IMR-90 (cell line): ENCODE measurements at regions not wholly inside any gene's neighbourhood (a gene's known extent, or its start where the extent isn't known, plus 50 kb on each side); places are given as distances from the start of the nearest gene placed in this dataset.

Experiments used
- ATAC-seq: fragments of 200-7000 bp; cut with Tn5 transposase; 2 replicates; pipeline ENCODE4 v1.9.1; 2020; ENCODE audit warnings: low read depth, mild to moderate bottlenecking, moderate library complexity
- BruUV-seq: library from RNA; stranded (reverse); fragments of 400-500 nt; replicated peaks from 2 replicates; lab custom pipeline; 2021; lab: Mats Ljungman, UMichigan
- CTCF ChIA-PET: fragments of 300-600 bp; formaldehyde crosslinking; extraction: SDS; loops from one replicate; lab custom pipeline; 2021; ENCODE audit warnings: antibody characterized with exemption; lab: Yijun Ruan, JAX
- POLR2A ChIA-PET: fragments of 300-600 bp; sonication (Branson Sonifier 250); formaldehyde crosslinking; loops from one replicate; lab custom pipeline; 2022; ENCODE audit warnings: antibody characterized with exemption; ENCODE audit not compliant: unreplicated experiment; lab: Charles Lee
- DNase-seq: peaks from one replicate; pipeline ENCODE4 v3.0.0; 2013
- H2AFZ ChIP-seq: replicated peaks from 2 replicates; pipeline ENCODE3; 2013; ENCODE audit warnings: low read length, mild to moderate bottlenecking; ENCODE audit not compliant: poor library complexity
- H2AK5ac ChIP-seq: 2 replicates; pipeline ENCODE4 v1.6.1; 2013; ENCODE audit warnings: low read depth, low read length, inconsistent platforms
- H2AK9ac ChIP-seq: replicated peaks from 2 replicates; pipeline ENCODE3; 2013; ENCODE audit warnings: mild to moderate bottlenecking, low read depth, low read length, moderate library complexity; ENCODE audit not compliant: poor library complexity
- H2BK120ac ChIP-seq: 2 replicates; pipeline ENCODE4 v1.6.1; 2013; ENCODE audit warnings: low read depth, low read length, inconsistent platforms
- H2BK15ac ChIP-seq: 3 replicates; pipeline ENCODE4 v1.6.1; 2013; ENCODE audit warnings: low read depth, low read length, inconsistent platforms
- H2BK20ac ChIP-seq: 2 replicates; pipeline ENCODE4 v1.6.1; 2013; ENCODE audit warnings: low read depth, mild to moderate bottlenecking, inconsistent platforms, low read length, moderate library complexity
- H2BK5ac ChIP-seq: 2 replicates; pipeline ENCODE4 v1.6.1; 2013; ENCODE audit warnings: mild to moderate bottlenecking, low read depth, low read length, inconsistent platforms; ENCODE audit not compliant: poor library complexity, severe bottlenecking
- H3K14ac ChIP-seq: replicated peaks from 2 replicates; pipeline ENCODE4 v1.6.1; 2013; ENCODE audit warnings: low read depth, low read length, inconsistent platforms
- H3K18ac ChIP-seq: 2 replicates; pipeline ENCODE4 v1.6.1; 2013; ENCODE audit warnings: low read depth, low read length, control low read depth
- H3K23ac ChIP-seq: 2 replicates; pipeline ENCODE4 v1.6.1; 2013; ENCODE audit warnings: low read depth, low read length, inconsistent platforms
- H3K27ac ChIP-seq: 2 replicates; pipeline ENCODE4 v1.5.1; 2013; ENCODE audit warnings: mild to moderate bottlenecking, control low read depth, low read length; ENCODE audit not compliant: insufficient read depth
- H3K27me3 ChIP-seq: 2 replicates; pipeline ENCODE4 v1.6.1; 2013; ENCODE audit warnings: low read length; ENCODE audit not compliant: control insufficient read depth, insufficient read depth
- H3K36me3 ChIP-seq: 2 replicates; pipeline ENCODE4 v1.6.1; 2013; ENCODE audit warnings: low read length, mixed read lengths; ENCODE audit not compliant: control insufficient read depth, insufficient read depth
- H3K4ac ChIP-seq: 2 replicates; pipeline ENCODE4 v1.6.1; 2013; ENCODE audit warnings: low read depth, low read length, inconsistent platforms
- H3K4me1 ChIP-seq: 2 replicates; pipeline ENCODE4 v1.6.1; 2013; ENCODE audit warnings: low read length, mixed read lengths; ENCODE audit not compliant: control insufficient read depth, insufficient read depth
- H3K4me2 ChIP-seq: 2 replicates; pipeline ENCODE4 v1.6.1; 2013; ENCODE audit warnings: low read depth, mild to moderate bottlenecking, control low read depth, low read length, moderate library complexity
- H3K4me3 ChIP-seq: 2 replicates; pipeline ENCODE4 v1.5.1; 2013; ENCODE audit warnings: low read depth, mild to moderate bottlenecking, control low read depth, low read length, moderate library complexity; ENCODE audit not compliant: insufficient read depth
- H3K56ac ChIP-seq: 2 replicates; pipeline ENCODE4 v1.6.1; 2013; ENCODE audit warnings: low read length, inconsistent platforms; ENCODE audit not compliant: insufficient read depth; ENCODE audit errors: extremely low read depth
- H3K79me1 ChIP-seq, 2 experiments: 2 replicates each; pipeline ENCODE4 v1.6.1; 2013; ENCODE audit warnings: low read length in 2 of 2, inconsistent platforms in 1 of 2, low read depth in 1 of 2
- H3K9ac ChIP-seq: 2 replicates; pipeline ENCODE4 v1.6.1; 2013; ENCODE audit warnings: low read depth, low read length, control low read depth
- H3K9me1 ChIP-seq: 2 replicates; pipeline ENCODE4 v1.6.1; 2013; ENCODE audit warnings: low read length, inconsistent platforms; ENCODE audit not compliant: insufficient read depth
- H3K9me3 ChIP-seq: 2 replicates; pipeline ENCODE4 v1.6.1; 2013; ENCODE audit warnings: low read length; ENCODE audit not compliant: control insufficient read depth, insufficient read depth
- H4K20me1 ChIP-seq: 2 replicates; pipeline ENCODE4 v1.6.1; 2013; ENCODE audit warnings: low read length, inconsistent platforms; ENCODE audit not compliant: insufficient read depth
- H4K5ac ChIP-seq: 2 replicates; pipeline ENCODE4 v1.6.1; 2013; ENCODE audit warnings: mild to moderate bottlenecking, low read depth, low read length, control low read depth
- H4K8ac ChIP-seq, 2 experiments: 2 replicates each; pipeline ENCODE4 v1.6.1; 2013; ENCODE audit warnings: low read depth in 2 of 2, low read length in 2 of 2, control low read depth in 1 of 2, inconsistent platforms in 1 of 2
- H4K91ac ChIP-seq: 2 replicates; pipeline ENCODE4 v1.6.1; 2013; ENCODE audit warnings: low read depth, low read length, inconsistent platforms; ENCODE audit not compliant: insufficient read depth
- BHLHE40 ChIP-seq: fragments of 150-350 bp; IDR thresholded peaks from 2 replicates; pipeline ENCODE4 v1.6.1; 2016; ENCODE audit warnings: mild to moderate bottlenecking, low read depth, low read length
- CEBPB ChIP-seq: IDR thresholded peaks from 2 replicates; pipeline ENCODE4 v1.6.1; 2012; ENCODE audit warnings: low read depth, low read length, improper control_type of control experiment
- CHD1 ChIP-seq: IDR thresholded peaks from 2 replicates; pipeline ENCODE4 v1.6.1; 2012; ENCODE audit warnings: low read depth, low read length, improper control_type of control experiment
- CTCF ChIP-seq: conservative IDR thresholded peaks from 2 replicates; pipeline ENCODE4 v1.5.1; 2012; ENCODE audit warnings: mild to moderate bottlenecking, low read depth, low read length, improper control_type of control experiment
- ELK1 ChIP-seq: fragments of 150-350 bp; IDR thresholded peaks from 2 replicates; pipeline ENCODE4 v1.6.1; 2016; ENCODE audit warnings: low read depth, mild to moderate bottlenecking, low read length, moderate library complexity, borderline replicate concordance
- FOS ChIP-seq: fragments of 150-350 bp; IDR thresholded peaks from 2 replicates; pipeline ENCODE4 v1.6.1; 2016; ENCODE audit warnings: low read depth, low read length
- MAFK ChIP-seq: IDR thresholded peaks from 2 replicates; pipeline ENCODE4 v1.6.1; 2012; ENCODE audit warnings: low read depth, low read length, improper control_type of control experiment
- MAZ ChIP-seq: IDR thresholded peaks from 2 replicates; pipeline ENCODE4 v1.6.1; 2012; ENCODE audit warnings: low read depth, mild to moderate bottlenecking, low read length, improper control_type of control experiment, moderate library complexity, borderline replicate concordance
- MXI1 ChIP-seq: IDR thresholded peaks from 2 replicates; pipeline ENCODE4 v1.6.1; 2012; ENCODE audit warnings: low read depth, mild to moderate bottlenecking, low read length, moderate library complexity, borderline replicate concordance
- NFE2L2 ChIP-seq: fragments of 150-350 bp; IDR thresholded peaks from 2 replicates; pipeline ENCODE4 v1.6.1; 2016; ENCODE audit warnings: low read depth, mild to moderate bottlenecking, low read length
- POLR2A ChIP-seq: IDR thresholded peaks from 2 replicates; pipeline ENCODE4 v1.6.1; 2012; ENCODE audit warnings: mild to moderate bottlenecking, low read depth, low read length
- RAD21 ChIP-seq: IDR thresholded peaks from 2 replicates; pipeline ENCODE4 v1.6.1; 2012; ENCODE audit warnings: low read length, improper control_type of control experiment
- RCOR1 ChIP-seq: IDR thresholded peaks from 2 replicates; pipeline ENCODE4 v1.6.1; 2012; ENCODE audit warnings: mild to moderate bottlenecking, low read length, improper control_type of control experiment; ENCODE audit not compliant: insufficient replicate concordance
- RFX5 ChIP-seq: IDR thresholded peaks from 2 replicates; pipeline ENCODE4 v1.8.0; 2012; ENCODE audit warnings: low read depth, mild to moderate bottlenecking, low read length, moderate library complexity
- SMC3 ChIP-seq: fragments of 150-350 bp; IDR thresholded peaks from 2 replicates; pipeline ENCODE4 v1.6.1; 2016; ENCODE audit warnings: low read depth, mild to moderate bottlenecking, antibody characterized with exemption, low read length, moderate library complexity
- USF2 ChIP-seq: fragments of 150-350 bp; IDR thresholded peaks from 2 replicates; pipeline ENCODE4 v1.6.1; 2017; ENCODE audit warnings: mild to moderate bottlenecking, antibody characterized with exemption, low read length, low read depth
- WGBS, 2 experiments: methylation state at CpG; one replicate each; pipeline versions ENCODE4 v1.1.5 to v1.1.7; 2013; ENCODE audit warnings: missing lambda C conversion rate in 2 of 2; ENCODE audit not compliant: insufficient read length in 1 of 2; ENCODE audit errors: extremely low coverage in 2 of 2; 5-methylcytosine and 5-hydroxymethylcytosine counted together
- dilution Hi-C: fragments of 300-500 bp; cut with HindIII; formaldehyde crosslinking; loops from one replicate; pipeline ENCODE4 v1.14.3; 2018; ENCODE audit warnings: low sequenced_read_pairs; ENCODE audit not compliant: unreplicated experiment
- in situ Hi-C: fragments of 300-500 bp; cut with MboI; formaldehyde crosslinking; loops from 3 replicates; pipeline ENCODE4 v1.14.3; 2019; ENCODE audit warnings: low sequenced_read_pairs, inconsistent platforms, mixed read lengths
- intact Hi-C: fragments of 100-400 bp; cut with micrococcal nuclease; formaldehyde crosslinking; loops from 2 replicates; pipeline ENCODE4 v1.10.0; 2022

GRCh38 chr7:4461531-4461930, 220.6 kb upstream of the FOXK1 start:
- H4K5ac ChIP-seq, result no peak overlapping the region
- no peak overlapping the region for H3K14ac ChIP-seq
- ATAC-seq (no peak), DNase-seq (no peak)
- no peaks in the 10 kb centered on the region for H3K36me3 ChIP-seq
- H3K4ac ChIP-seq, result no peak overlapping the region
- TF ChIP-seq POLR2A (no peak), NFE2L2 (no peak), MAFK (no peak), RFX5 (no peak), BHLHE40 (no peak), USF2 (no peak), FOS (no peak), MAZ (no peak), CHD1 (no peak), CTCF (no peak), RCOR1 (no peak), CEBPB (no peak), RAD21 (no peak), ELK1 (no peak), SMC3 (no peak), MXI1 (no peak)
- ChIA-PET POLR2A (no interaction called here), CTCF (no interaction called here)
- no peak overlapping the region for H3K27ac ChIP-seq
- no peaks in the 10 kb centered on the region for H3K79me1 ChIP-seq
- no peak overlapping the region for H2AK9ac ChIP-seq
- H3K23ac ChIP-seq, result no peak overlapping the region
- intact Hi-C loops (no loop called here), dilution Hi-C loops (no loop called here), in situ Hi-C loops (no loop called here)
- H3K18ac ChIP-seq, result no peak overlapping the region
- no peak overlapping the region for H2BK20ac ChIP-seq
- no peak overlapping the region for H3K56ac ChIP-seq
- H4K91ac ChIP-seq, result no peak overlapping the region
- no peak overlapping the region for H2AK5ac ChIP-seq
- H3K4me3 ChIP-seq, result no peak overlapping the region
- H3K4me2 ChIP-seq, result no peak overlapping the region
- WGBS, 2 experiments, result no CpG with 5 or more reads among the region's 8 CpGs
- no peaks in the 10 kb centered on the region for H3K27me3 ChIP-seq
- H2AFZ ChIP-seq, result no peak overlapping the region
- BruUV-seq, result no TSS peak
- H2BK15ac ChIP-seq, result no peak overlapping the region
- no peaks in the 10 kb centered on the region for H4K20me1 ChIP-seq
- H3K9me3 ChIP-seq, result peaks cover 22% of the 10 kb centered on the region
- no peaks in the 10 kb centered on the region for H3K4me1 ChIP-seq
- no peak overlapping the region for H3K9ac ChIP-seq
- no peak overlapping the region for H4K8ac ChIP-seq
- no peak overlapping the region for H2BK120ac ChIP-seq
- no peaks in the 10 kb centered on the region for H3K9me1 ChIP-seq
- no peak overlapping the region for H2BK5ac ChIP-seq
